ENCODE measurements at regions not wholly inside any gene's neighbourhood (a gene's known extent, or its start where the extent isn't known, plus 50 kb on each side); places are given as distances from the start of the nearest gene placed in this dataset.

DNA sequence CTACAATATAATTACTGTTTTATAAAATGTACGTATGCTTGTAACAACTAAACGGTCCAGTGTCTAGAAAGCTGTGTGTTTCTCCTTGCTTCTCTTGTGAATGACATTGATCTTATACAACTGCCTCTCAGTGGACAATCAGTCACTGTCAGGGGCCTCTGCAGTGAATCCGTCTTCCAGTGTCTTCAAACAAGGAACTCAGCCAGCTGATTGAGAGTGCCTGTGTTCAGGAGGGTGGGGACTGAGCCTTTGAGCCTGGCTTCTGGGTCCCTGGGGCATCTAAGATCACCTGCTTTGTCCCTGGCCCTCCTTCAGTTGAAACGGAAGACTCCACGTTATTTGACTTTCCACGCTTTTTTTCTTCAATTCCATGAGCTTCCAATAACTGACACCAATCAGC, 133.1 kb upstream of the SFSWAP start:
- peak; percentile 18 for DNase-seq (ENCODE audit: insufficient read length, low spot score, missing footprints)
- no peaks in the 10 kb centered on the region for H3K4me1 ChIP-seq (ENCODE audit: insufficient read depth, low read length)
- H4K20me1 ChIP-seq (ENCODE audit: insufficient read depth, low read length), result no peaks in the 10 kb centered on the region
- no peaks in the 10 kb centered on the region for H3K27me3 ChIP-seq (ENCODE audit: insufficient read depth, low read length)
- no peaks in the 10 kb centered on the region for H3K36me3 ChIP-seq (ENCODE audit: insufficient read depth, low read length)
- no peak overlapping the region for H2AFZ ChIP-seq (ENCODE audit: low read length)
- H3K4me2 ChIP-seq (ENCODE audit: insufficient read depth, low read length), result no peak overlapping the region
- H3K27ac ChIP-seq (ENCODE audit: low read depth, low read length), result no peak overlapping the region
- TF ChIP-seq, protein P1, sequence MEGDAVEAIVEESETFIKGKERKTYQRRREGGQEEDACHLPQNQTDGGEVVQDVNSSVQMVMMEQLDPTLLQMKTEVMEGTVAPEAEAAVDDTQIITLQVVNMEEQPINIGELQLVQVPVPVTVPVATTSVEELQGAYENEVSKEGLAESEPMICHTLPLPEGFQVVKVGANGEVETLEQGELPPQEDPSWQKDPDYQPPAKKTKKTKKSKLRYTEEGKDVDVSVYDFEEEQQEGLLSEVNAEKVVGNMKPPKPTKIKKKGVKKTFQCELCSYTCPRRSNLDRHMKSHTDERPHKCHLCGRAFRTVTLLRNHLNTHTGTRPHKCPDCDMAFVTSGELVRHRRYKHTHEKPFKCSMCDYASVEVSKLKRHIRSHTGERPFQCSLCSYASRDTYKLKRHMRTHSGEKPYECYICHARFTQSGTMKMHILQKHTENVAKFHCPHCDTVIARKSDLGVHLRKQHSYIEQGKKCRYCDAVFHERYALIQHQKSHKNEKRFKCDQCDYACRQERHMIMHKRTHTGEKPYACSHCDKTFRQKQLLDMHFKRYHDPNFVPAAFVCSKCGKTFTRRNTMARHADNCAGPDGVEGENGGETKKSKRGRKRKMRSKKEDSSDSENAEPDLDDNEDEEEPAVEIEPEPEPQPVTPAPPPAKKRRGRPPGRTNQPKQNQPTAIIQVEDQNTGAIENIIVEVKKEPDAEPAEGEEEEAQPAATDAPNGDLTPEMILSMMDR (IDR thresholded peaks at IDR 0.05; ENCODE audit: extremely low read depth, low read depth, low read length), result no peak
- H3K4me3 ChIP-seq (ENCODE audit: insufficient read depth, low read length), result no peak overlapping the region
- H3K79me2 ChIP-seq (ENCODE audit: insufficient read depth, low read length), result no peaks in the 10 kb centered on the region
- H3K9me3 ChIP-seq (ENCODE audit: low read depth, low read length), result no peaks in the 10 kb centered on the region

DNA sequence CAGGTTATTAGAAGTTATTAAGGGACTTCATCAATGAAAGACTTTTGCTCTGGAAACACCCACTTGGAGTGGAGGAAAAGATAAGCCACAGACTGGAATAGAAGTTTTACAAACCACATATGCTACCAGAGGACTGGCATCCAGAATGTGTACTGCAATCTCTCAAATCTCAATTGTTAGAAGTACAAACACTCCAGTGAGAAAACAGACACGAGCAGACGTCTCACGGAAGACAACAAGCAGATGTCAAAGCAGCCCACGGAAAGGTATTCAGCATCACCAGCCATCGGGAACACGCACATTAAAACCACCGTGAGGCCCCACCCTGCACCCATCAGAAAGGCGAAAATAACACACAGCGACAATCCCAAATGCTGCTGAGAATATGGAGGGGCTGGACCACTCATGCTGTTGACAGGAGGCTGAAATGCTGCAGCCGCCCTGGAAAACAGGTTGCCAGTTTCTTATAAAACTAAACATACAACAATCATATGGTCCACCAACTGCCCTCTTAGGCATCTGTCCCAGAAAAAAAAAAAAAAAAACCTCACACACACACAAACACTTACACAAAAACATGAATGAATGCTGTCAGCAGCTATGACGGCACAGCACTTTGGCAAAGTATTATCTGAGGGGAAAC, 131.9 kb upstream of the SFSWAP start:
- no peaks in the 10 kb centered on the region for H3K27me3 ChIP-seq (ENCODE audit: insufficient read depth, low read length)
- H3K4me1 ChIP-seq (ENCODE audit: insufficient read depth, low read length), result no peaks in the 10 kb centered on the region
- no peak overlapping the region for H2AFZ ChIP-seq (ENCODE audit: low read length)
- no peak overlapping the region for H3K27ac ChIP-seq (ENCODE audit: low read depth, low read length)
- H3K36me3 ChIP-seq (ENCODE audit: insufficient read depth, low read length), result no peaks in the 10 kb centered on the region
- H4K20me1 ChIP-seq (ENCODE audit: insufficient read depth, low read length), result no peaks in the 10 kb centered on the region
- no peak overlapping the region for H3K4me2 ChIP-seq (ENCODE audit: insufficient read depth, low read length)
- no peaks in the 10 kb centered on the region for H3K79me2 ChIP-seq (ENCODE audit: insufficient read depth, low read length)
- no peaks in the 10 kb centered on the region for H3K9me3 ChIP-seq (ENCODE audit: low read depth, low read length)
- H3K4me3 ChIP-seq (ENCODE audit: insufficient read depth, low read length), result no peak overlapping the region
- TF ChIP-seq, protein P1 (IDR thresholded peaks at IDR 0.05; ENCODE audit: extremely low read depth, low read depth, low read length), result no peak
- DNase-seq (ENCODE audit: insufficient read length, low spot score, missing footprints), result no peak

DNA sequence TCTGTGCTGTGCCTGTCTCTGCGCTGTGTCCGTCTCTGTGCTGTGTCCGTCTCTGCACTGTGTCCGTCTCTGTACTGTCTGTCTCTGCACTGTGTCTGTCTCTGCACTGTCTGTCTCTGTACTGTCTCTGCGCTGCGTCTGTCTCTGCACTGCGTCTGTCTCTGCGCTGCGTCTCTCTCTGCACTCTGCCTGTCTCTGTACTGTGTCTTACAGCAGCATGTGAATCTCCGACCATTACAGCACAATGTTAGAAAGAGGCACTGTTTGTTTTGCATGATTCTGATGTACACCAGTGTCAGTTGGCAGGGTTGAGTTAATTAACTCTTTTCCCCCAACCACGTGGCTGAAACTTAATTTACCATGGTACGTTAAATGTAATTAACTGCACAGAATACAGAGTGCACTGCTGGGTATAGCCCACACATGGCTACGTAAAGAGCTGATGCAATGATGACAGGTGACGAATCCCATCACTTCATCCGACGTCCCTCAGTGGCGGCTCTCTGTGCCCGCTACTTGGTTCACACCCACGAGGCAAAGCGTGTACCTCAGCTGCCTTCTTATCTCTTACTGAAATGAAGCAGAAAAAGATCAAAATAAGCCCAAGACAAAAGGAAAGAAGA, 127.7 kb upstream of the SFSWAP start:
- Histone ChIP-seq H3K4me3 (ENCODE audit: insufficient read depth, low read length) (no peak overlapping the region), H3K27ac (ENCODE audit: low read depth, low read length) (no peak overlapping the region), H3K4me2 (ENCODE audit: insufficient read depth, low read length) (no peak overlapping the region), H3K9me3 (ENCODE audit: low read depth, low read length) (no peaks in the 10 kb centered on the region), H3K79me2 (ENCODE audit: insufficient read depth, low read length) (no peaks in the 10 kb centered on the region), H2AFZ (ENCODE audit: low read length) (no peak overlapping the region), H4K20me1 (ENCODE audit: insufficient read depth, low read length) (no peaks in the 10 kb centered on the region), H3K36me3 (ENCODE audit: insufficient read depth, low read length) (no peaks in the 10 kb centered on the region), H3K27me3 (ENCODE audit: insufficient read depth, low read length) (no peaks in the 10 kb centered on the region), H3K4me1 (ENCODE audit: insufficient read depth, low read length) (no peaks in the 10 kb centered on the region)
- peak; percentile 32 for DNase-seq (ENCODE audit: insufficient read length, low spot score, missing footprints)
- TF ChIP-seq, protein P1 (IDR thresholded peaks at IDR 0.05; ENCODE audit: extremely low read depth, low read depth, low read length), result no peak

DNA sequence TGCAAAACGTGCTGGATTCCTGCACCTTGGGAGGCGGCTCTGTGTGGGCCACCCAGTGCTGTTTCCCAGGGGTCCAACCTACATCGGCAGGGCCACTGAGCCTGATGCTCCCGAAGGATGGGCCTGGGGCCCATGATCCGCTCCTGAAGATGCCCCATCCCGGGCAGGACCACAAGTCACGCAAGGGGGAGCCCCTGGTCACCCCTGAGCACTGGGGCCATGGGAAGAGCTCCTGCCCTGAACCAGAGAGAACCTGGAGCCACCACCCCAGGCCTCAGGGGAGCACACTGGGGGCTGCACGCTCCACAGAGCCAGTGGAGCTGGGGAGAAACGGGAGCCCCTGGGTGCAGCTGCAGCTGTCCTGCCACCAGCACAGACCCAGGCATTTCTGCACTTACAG, 124.6 kb upstream of the SFSWAP start:
- H3K27me3 ChIP-seq (ENCODE audit: insufficient read depth, low read length), result no peaks in the 10 kb centered on the region
- no peaks in the 10 kb centered on the region for H4K20me1 ChIP-seq (ENCODE audit: insufficient read depth, low read length)
- TF ChIP-seq, protein P1 (IDR thresholded peaks at IDR 0.05; ENCODE audit: extremely low read depth, low read depth, low read length), result no peak
- H3K9me3 ChIP-seq (ENCODE audit: low read depth, low read length), result no peaks in the 10 kb centered on the region
- no peaks in the 10 kb centered on the region for H3K79me2 ChIP-seq (ENCODE audit: insufficient read depth, low read length)
- H3K36me3 ChIP-seq (ENCODE audit: insufficient read depth, low read length), result no peaks in the 10 kb centered on the region
- peak; percentile 50 for DNase-seq (ENCODE audit: insufficient read length, low spot score, missing footprints)
- no peak overlapping the region for H3K4me3 ChIP-seq (ENCODE audit: insufficient read depth, low read length)
- no peak overlapping the region for H3K4me2 ChIP-seq (ENCODE audit: insufficient read depth, low read length)
- no peak overlapping the region for H3K27ac ChIP-seq (ENCODE audit: low read depth, low read length)
- H3K4me1 ChIP-seq (ENCODE audit: insufficient read depth, low read length), result no peaks in the 10 kb centered on the region
- no peak overlapping the region for H2AFZ ChIP-seq (ENCODE audit: low read length)

All from osteoblast (primary cell).